ENCODE measurements at regions not wholly inside any gene's neighbourhood (a gene's known extent, or its start where the extent isn't known, plus 50 kb on each side); places are given as distances from the start of the nearest gene placed in this dataset.

GRCh38 chr2:189363559-189363958 is 77.7 kb upstream of the WDR75 start:
- no peak for TF ChIP-seq CTCF (IDR thresholded peaks at IDR 0.05; ENCODE audit: insufficient read depth, low read length, missing control alignments)
- no peak for DNase-seq (ENCODE audit: low read depth, low spot score)
- H3K4me3 ChIP-seq (ENCODE audit: low read depth, low read length), result no peak overlapping the region
- POLR2A ChIA-PET, result no interaction called here
- CTCF ChIA-PET, result no interaction called here

GRCh38 chr2:189364607-189365006 is 76.7 kb upstream of the WDR75 start:
- CTCF ChIA-PET, result no interaction called here
- no peak for TF ChIP-seq CTCF (IDR thresholded peaks at IDR 0.05; ENCODE audit: insufficient read depth, low read length, missing control alignments)
- POLR2A ChIA-PET, result no interaction called here
- H3K4me3 ChIP-seq (ENCODE audit: low read depth, low read length), result no peak overlapping the region
- no peak for DNase-seq (ENCODE audit: low read depth, low spot score)

GRCh38 chr2:189366349-189366748 is 74.9 kb upstream of the WDR75 start:
- TF ChIP-seq CTCF (IDR thresholded peaks at IDR 0.05; ENCODE audit: insufficient read depth, low read length, missing control alignments), result no peak
- POLR2A ChIA-PET, result no interaction called here
- H3K4me3 ChIP-seq (ENCODE audit: low read depth, low read length), result no peak overlapping the region
- CTCF ChIA-PET, result no interaction called here
- DNase-seq (ENCODE audit: low read depth, low spot score), result no peak

- no peak for TF ChIP-seq CTCF (IDR thresholded peaks at IDR 0.05; ENCODE audit: insufficient read depth, low read length, missing control alignments)
- POLR2A ChIA-PET, result no interaction called here
- no peak for DNase-seq (ENCODE audit: low read depth, low spot score)
- CTCF ChIA-PET, result no interaction called here
- H3K4me3 ChIP-seq (ENCODE audit: low read depth, low read length), result no peak overlapping the region
Measured at GRCh38 chr2:189367343-189367742, 73.9 kb upstream of the WDR75 start.

- TF ChIP-seq CTCF (IDR thresholded peaks at IDR 0.05; ENCODE audit: insufficient read depth, low read length, missing control alignments), result no peak
- DNase-seq (ENCODE audit: low read depth, low spot score), result no peak
- POLR2A ChIA-PET, result interaction anchor here (0.8 kb wide), 1 partner anchor 37 kb away, joined by 4 read pairs; no protein-coding TSS in a partner anchor
- CTCF ChIA-PET, result no interaction called here
- no peak overlapping the region for H3K4me3 ChIP-seq (ENCODE audit: low read depth, low read length)
Measured at GRCh38 chr2:189369566-189369965, 71.7 kb upstream of the WDR75 start.

- POLR2A ChIA-PET, result no interaction called here
Measured at GRCh38 chr2:189370719-189371118, 70.6 kb upstream of the WDR75 start.

More at GRCh38 chr2:189370719-189371118, 70.6 kb upstream of the WDR75 start:
- no peak overlapping the region for H3K4me3 ChIP-seq (ENCODE audit: low read depth, low read length)
- no peak for TF ChIP-seq CTCF (IDR thresholded peaks at IDR 0.05; ENCODE audit: insufficient read depth, low read length, missing control alignments)
- DNase-seq (ENCODE audit: low read depth, low spot score), result no peak
- CTCF ChIA-PET, result no interaction called here

All from AG04449 (cell line).